Liver (tissue), 8 donors: ENCODE measurements at regions not wholly inside any gene's neighbourhood (a gene's known extent, or its start where the extent isn't known, plus 50 kb on each side); places are given as distances from the start of the nearest gene placed in this dataset.

Experiments used
- DNase-seq: peaks from one replicate; pipeline ENCODE4 v3.0.0-alpha.2; 2017; ENCODE audit warnings: low spot score
- H3K27ac ChIP-seq, 2 donors: one replicate each; pipeline ENCODE4 v1.7.0; 2013; ENCODE audit warnings: inconsistent platforms in 2 of 2, low read length in 2 of 2, control low read depth in 1 of 2, low read depth in 1 of 2, mild to moderate bottlenecking in 1 of 2
- H3K27me3 ChIP-seq, 4 donors: one replicate each; pipeline versions ENCODE4 v1.6.1 to v1.7.0; 2013; ENCODE audit warnings: low read length in 3 of 4, inconsistent platforms in 1 of 4, mild to moderate bottlenecking in 1 of 4, moderate library complexity in 1 of 4; ENCODE audit not compliant: control insufficient read depth in 4 of 4, insufficient read depth in 4 of 4
- H3K36me3 ChIP-seq, 4 donors: one replicate each; pipeline versions ENCODE4 v1.6.1 to v1.7.0; 2013; ENCODE audit warnings: low read length in 3 of 4, mild to moderate bottlenecking in 3 of 4, low read depth in 1 of 4, moderate library complexity in 1 of 4; ENCODE audit not compliant: control insufficient read depth in 4 of 4, insufficient read depth in 3 of 4
- H3K4me1 ChIP-seq, 4 donors: one replicate each; pipeline versions ENCODE4 v1.6.1 to v1.7.0; 2013; ENCODE audit warnings: low read length in 3 of 4, mild to moderate bottlenecking in 3 of 4, moderate library complexity in 1 of 4; ENCODE audit not compliant: control insufficient read depth in 4 of 4, insufficient read depth in 4 of 4
- H3K4me3 ChIP-seq, 3 donors: one replicate each; pipeline versions ENCODE4 v1.6.1 to v1.7.0; 2013; ENCODE audit warnings: low read length in 3 of 3, control low read depth in 1 of 3, low read depth in 1 of 3, mild to moderate bottlenecking in 1 of 3
- H3K9ac ChIP-seq, 2 donors: one replicate each; pipeline ENCODE4 v1.7.0; 2013; ENCODE audit warnings: low read length in 2 of 2, mild to moderate bottlenecking in 2 of 2, moderate library complexity in 2 of 2, control low read depth in 1 of 2, low read depth in 1 of 2
- H3K9me3 ChIP-seq, 4 donors: one replicate each; pipeline versions ENCODE4 v1.6.1 to v1.7.0; 2013; ENCODE audit warnings: low read length in 3 of 4; ENCODE audit not compliant: control insufficient read depth in 4 of 4
- EGR1 ChIP-seq, 2 donors: IDR thresholded peaks; 2 replicates each; pipeline ENCODE4 v1.6.1; 2016 to 2018; ENCODE audit warnings: antibody characterized with exemption in 2 of 2, low read depth in 2 of 2
- FOXA1 ChIP-seq: IDR thresholded peaks from 2 replicates; pipeline ENCODE4 v1.6.1; 2016; ENCODE audit warnings: antibody characterized with exemption
- FOXA2 ChIP-seq: IDR thresholded peaks from 2 replicates; pipeline ENCODE4 v1.6.1; 2016; ENCODE audit warnings: antibody characterized with exemption
- GABPA ChIP-seq, 2 donors: IDR thresholded peaks in 1 of 2; conservative IDR thresholded peaks in 1 of 2; 2 replicates each; pipeline ENCODE4 v1.6.1; 2016; ENCODE audit warnings: antibody characterized with exemption in 2 of 2, mild to moderate bottlenecking in 1 of 2, moderate library complexity in 1 of 2
- HNF4G ChIP-seq: IDR thresholded peaks from 2 replicates; pipeline ENCODE4 v1.6.1; 2016; ENCODE audit warnings: antibody characterized with exemption
- JUND ChIP-seq, 2 donors: IDR thresholded peaks; 2 replicates each; pipeline ENCODE4 v1.6.1; 2016; ENCODE audit warnings: antibody characterized with exemption in 2 of 2
- NR2F2 ChIP-seq: IDR thresholded peaks from 2 replicates; pipeline ENCODE4 v1.6.1; 2016; ENCODE audit warnings: antibody characterized with exemption
- RAD21 ChIP-seq, 2 donors: IDR thresholded peaks; 2 replicates each; pipeline ENCODE4 v1.6.1; 2016; ENCODE audit warnings: antibody characterized with exemption in 2 of 2, mild to moderate bottlenecking in 2 of 2
- RXRA ChIP-seq, 2 donors: IDR thresholded peaks; 2 replicates each; pipeline ENCODE4 v1.6.1; 2017 to 2018; ENCODE audit warnings: antibody characterized with exemption in 2 of 2, mild to moderate bottlenecking in 1 of 2
- SP1 ChIP-seq: IDR thresholded peaks from 2 replicates; pipeline ENCODE4 v1.6.1; 2018; ENCODE audit warnings: antibody characterized with exemption, mild to moderate bottlenecking
- YY1 ChIP-seq: IDR thresholded peaks from 2 replicates; pipeline ENCODE4 v1.6.1; 2016; ENCODE audit warnings: antibody characterized with exemption, mild to moderate bottlenecking
- WGBS: extraction: QIAGEN DNeasy Blood & Tissue Kit; methylation state at CpG from one replicate; pipeline ENCODE4 v1.1.7; 2013; 5-methylcytosine and 5-hydroxymethylcytosine counted together
- TF ChIP-seq, protein P1 (sequence below): IDR thresholded peaks from 2 replicates; pipeline ENCODE4 v1.6.1; 2016; ENCODE audit warnings: antibody characterized with exemption
- TF ChIP-seq, protein P2 (sequence below): IDR thresholded peaks from 2 replicates; pipeline ENCODE4 v1.6.1; 2016; ENCODE audit warnings: antibody characterized with exemption
- TF ChIP-seq, protein P3 (sequence below): fragments of 150-350 bp; IDR thresholded peaks from 2 replicates; pipeline ENCODE4 v1.5.1; 2017; ENCODE audit warnings: improper control_type of control experiment, low read depth, low read length; ENCODE audit not compliant: missing input control
- TF ChIP-seq, protein P4 (sequence below): IDR thresholded peaks from 2 replicates; pipeline ENCODE4 v1.6.1; 2016; ENCODE audit warnings: antibody characterized with exemption, mild to moderate bottlenecking
- TF ChIP-seq, protein P5 (sequence below): IDR thresholded peaks from 2 replicates; pipeline ENCODE4 v1.6.1; 2016; ENCODE audit warnings: antibody characterized with exemption
- donor health status: healthy.
- donor health status: healthy.
- donor health status: healthy.
- donor health status: healthy.
- donor health status: healthy.

DNA sequence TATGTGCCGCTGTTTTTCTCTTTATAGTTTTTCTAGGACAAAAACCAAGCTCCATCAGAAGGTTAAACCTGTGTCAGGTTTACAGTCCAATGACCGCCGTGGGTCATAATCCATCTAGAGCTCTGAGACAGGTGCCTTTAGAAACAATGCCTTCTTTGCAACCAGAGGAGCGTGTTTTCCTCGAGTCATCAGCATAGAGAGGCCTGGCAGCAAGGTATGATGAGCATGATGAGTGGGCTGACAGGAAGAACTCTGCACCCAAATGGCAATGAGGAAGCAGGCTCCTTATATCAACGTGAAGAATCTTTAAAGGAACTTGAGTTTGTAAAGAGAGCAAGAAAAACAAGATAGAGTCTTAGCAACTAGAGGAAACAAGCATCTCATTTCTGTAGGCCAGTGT, 60.5 kb upstream of the NUDT4 start:
- no peak for DNase-seq
- Histone ChIP-seq H3K9me3 (no peaks in the 10 kb centered on the region), H3K9ac (no peak overlapping the region), H3K4me3 (no peak overlapping the region), H3K27me3 (no peaks in the 10 kb centered on the region), H3K36me3 (no peaks in the 10 kb centered on the region), H3K4me1 (peaks cover 0 to 3% (median under 1%) of the 10 kb centered on the region in 4 donors), H3K27ac (no peak overlapping the region)
- TF ChIP-seq RXRA (IDR thresholded peaks at IDR 0.05) (no peak), RAD21 (IDR thresholded peaks at IDR 0.05) (no peak), SP1 (no peak), EGR1 (IDR thresholded peaks at IDR 0.05; ENCODE audit: low read depth in 2 of 2) (no peak), FOXA2 (no peak), JUND (IDR thresholded peaks at IDR 0.05) (no peak), HNF4G (no peak), NR2F2 (no peak), YY1 (no peak), GABPA (IDR thresholded peaks at IDR 0.05 in 1 of 2, conservative IDR thresholded peaks at IDR 0.05 in 1 of 2) (no peak), FOXA1 (no peak)
- TF ChIP-seq, protein P1, sequence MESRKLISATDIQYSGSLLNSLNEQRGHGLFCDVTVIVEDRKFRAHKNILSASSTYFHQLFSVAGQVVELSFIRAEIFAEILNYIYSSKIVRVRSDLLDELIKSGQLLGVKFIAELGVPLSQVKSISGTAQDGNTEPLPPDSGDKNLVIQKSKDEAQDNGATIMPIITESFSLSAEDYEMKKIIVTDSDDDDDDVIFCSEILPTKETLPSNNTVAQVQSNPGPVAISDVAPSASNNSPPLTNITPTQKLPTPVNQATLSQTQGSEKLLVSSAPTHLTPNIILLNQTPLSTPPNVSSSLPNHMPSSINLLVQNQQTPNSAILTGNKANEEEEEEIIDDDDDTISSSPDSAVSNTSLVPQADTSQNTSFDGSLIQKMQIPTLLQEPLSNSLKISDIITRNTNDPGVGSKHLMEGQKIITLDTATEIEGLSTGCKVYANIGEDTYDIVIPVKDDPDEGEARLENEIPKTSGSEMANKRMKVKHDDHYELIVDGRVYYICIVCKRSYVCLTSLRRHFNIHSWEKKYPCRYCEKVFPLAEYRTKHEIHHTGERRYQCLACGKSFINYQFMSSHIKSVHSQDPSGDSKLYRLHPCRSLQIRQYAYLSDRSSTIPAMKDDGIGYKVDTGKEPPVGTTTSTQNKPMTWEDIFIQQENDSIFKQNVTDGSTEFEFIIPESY = no peak
- TF ChIP-seq, protein P2, sequence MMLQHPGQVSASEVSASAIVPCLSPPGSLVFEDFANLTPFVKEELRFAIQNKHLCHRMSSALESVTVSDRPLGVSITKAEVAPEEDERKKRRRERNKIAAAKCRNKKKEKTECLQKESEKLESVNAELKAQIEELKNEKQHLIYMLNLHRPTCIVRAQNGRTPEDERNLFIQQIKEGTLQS = no peak
- TF ChIP-seq, protein P3, sequence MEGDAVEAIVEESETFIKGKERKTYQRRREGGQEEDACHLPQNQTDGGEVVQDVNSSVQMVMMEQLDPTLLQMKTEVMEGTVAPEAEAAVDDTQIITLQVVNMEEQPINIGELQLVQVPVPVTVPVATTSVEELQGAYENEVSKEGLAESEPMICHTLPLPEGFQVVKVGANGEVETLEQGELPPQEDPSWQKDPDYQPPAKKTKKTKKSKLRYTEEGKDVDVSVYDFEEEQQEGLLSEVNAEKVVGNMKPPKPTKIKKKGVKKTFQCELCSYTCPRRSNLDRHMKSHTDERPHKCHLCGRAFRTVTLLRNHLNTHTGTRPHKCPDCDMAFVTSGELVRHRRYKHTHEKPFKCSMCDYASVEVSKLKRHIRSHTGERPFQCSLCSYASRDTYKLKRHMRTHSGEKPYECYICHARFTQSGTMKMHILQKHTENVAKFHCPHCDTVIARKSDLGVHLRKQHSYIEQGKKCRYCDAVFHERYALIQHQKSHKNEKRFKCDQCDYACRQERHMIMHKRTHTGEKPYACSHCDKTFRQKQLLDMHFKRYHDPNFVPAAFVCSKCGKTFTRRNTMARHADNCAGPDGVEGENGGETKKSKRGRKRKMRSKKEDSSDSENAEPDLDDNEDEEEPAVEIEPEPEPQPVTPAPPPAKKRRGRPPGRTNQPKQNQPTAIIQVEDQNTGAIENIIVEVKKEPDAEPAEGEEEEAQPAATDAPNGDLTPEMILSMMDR = no peak
- TF ChIP-seq, protein P4, sequence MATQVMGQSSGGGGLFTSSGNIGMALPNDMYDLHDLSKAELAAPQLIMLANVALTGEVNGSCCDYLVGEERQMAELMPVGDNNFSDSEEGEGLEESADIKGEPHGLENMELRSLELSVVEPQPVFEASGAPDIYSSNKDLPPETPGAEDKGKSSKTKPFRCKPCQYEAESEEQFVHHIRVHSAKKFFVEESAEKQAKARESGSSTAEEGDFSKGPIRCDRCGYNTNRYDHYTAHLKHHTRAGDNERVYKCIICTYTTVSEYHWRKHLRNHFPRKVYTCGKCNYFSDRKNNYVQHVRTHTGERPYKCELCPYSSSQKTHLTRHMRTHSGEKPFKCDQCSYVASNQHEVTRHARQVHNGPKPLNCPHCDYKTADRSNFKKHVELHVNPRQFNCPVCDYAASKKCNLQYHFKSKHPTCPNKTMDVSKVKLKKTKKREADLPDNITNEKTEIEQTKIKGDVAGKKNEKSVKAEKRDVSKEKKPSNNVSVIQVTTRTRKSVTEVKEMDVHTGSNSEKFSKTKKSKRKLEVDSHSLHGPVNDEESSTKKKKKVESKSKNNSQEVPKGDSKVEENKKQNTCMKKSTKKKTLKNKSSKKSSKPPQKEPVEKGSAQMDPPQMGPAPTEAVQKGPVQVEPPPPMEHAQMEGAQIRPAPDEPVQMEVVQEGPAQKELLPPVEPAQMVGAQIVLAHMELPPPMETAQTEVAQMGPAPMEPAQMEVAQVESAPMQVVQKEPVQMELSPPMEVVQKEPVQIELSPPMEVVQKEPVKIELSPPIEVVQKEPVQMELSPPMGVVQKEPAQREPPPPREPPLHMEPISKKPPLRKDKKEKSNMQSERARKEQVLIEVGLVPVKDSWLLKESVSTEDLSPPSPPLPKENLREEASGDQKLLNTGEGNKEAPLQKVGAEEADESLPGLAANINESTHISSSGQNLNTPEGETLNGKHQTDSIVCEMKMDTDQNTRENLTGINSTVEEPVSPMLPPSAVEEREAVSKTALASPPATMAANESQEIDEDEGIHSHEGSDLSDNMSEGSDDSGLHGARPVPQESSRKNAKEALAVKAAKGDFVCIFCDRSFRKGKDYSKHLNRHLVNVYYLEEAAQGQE = no peak
- TF ChIP-seq, protein P5, sequence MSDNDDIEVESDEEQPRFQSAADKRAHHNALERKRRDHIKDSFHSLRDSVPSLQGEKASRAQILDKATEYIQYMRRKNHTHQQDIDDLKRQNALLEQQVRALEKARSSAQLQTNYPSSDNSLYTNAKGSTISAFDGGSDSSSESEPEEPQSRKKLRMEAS = no peak
- 76% methylated on average over 6 of the region's 6 CpGs for WGBS
